GM21367 (cell line): ENCODE measurements at regions not wholly inside any gene's neighbourhood (a gene's known extent, or its start where the extent isn't known, plus 50 kb on each side); places are given as distances from the start of the nearest gene placed in this dataset.
"Not testable (repeated sequence)": the region's sequence is repeated elsewhere in the genome, so short reads cannot be mapped to it uniquely, and the experiment has no call there.

ENCODE experiments used
- ATAC-seq: cut with Tn5 transposase; IDR thresholded peaks from one replicate; pipeline ENCODE4 v1.9.1; 2021; ENCODE audit not compliant: unreplicated experiment

GRCh38 chr2:196515608-196516007 is 123.9 kb upstream of the CCDC150 start:
- no peak for ATAC-seq

- no peak for ATAC-seq
Observed at GRCh38 chr2:196516564-196516963, 123.0 kb upstream of the CCDC150 start.

GRCh38 chr2:196520605-196521004 is 118.9 kb upstream of the CCDC150 start:
- ATAC-seq = no peak

- not testable (repeated sequence) for ATAC-seq
Observed at GRCh38 chr2:196526981-196527725, 112.4 kb upstream of the CCDC150 start.

GRCh38 chr2:196528486-196529223 is 110.9 kb upstream of the CCDC150 start:
- no peak for ATAC-seq

DNA sequence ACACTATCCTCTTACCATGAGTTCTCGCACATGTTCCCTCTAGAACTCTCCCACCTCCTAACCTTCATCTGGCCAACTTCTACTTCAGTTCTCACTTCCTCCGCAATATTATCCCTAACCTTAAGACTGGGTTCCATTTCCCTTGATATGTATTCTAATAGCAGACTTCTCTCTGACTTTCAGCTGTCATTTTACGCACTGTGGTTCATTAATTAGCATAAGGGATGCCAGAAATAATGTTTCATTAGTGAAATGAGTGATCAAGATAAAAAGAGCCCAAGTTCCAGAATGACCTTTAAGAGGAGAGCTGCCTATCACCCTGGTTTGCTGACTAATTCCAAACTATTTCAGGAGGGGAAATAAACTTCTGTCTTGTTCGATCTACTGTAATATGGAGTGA is 108.6 kb upstream of the CCDC150 start:
- no peak for ATAC-seq

GRCh38 chr2:196533772-196534397 is 105.6 kb upstream of the CCDC150 start:
- no peak for ATAC-seq

DNA sequence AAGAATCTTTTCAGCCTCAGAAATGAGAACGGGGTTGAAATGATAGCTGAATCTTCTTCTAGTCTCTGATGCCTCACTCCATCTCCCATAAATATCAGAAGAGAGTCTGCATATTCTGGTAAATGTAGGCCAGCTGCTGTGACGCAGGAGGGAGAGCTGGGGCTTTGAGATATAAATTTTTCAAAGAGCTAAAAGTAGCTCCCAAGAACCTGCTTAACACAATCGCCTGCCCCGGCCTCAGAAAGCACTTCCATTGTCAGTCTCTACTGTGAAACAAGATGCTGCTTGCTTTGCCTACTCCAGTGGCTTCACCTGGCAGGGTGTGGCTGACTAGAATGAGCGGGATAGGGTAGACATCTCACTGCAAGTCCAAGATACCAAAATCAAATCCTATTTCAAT is 105.0 kb upstream of the CCDC150 start:
- ATAC-seq = no peak

GRCh38 chr2:196535061-196535460 is 104.5 kb upstream of the CCDC150 start:
- no peak for ATAC-seq

DNA sequence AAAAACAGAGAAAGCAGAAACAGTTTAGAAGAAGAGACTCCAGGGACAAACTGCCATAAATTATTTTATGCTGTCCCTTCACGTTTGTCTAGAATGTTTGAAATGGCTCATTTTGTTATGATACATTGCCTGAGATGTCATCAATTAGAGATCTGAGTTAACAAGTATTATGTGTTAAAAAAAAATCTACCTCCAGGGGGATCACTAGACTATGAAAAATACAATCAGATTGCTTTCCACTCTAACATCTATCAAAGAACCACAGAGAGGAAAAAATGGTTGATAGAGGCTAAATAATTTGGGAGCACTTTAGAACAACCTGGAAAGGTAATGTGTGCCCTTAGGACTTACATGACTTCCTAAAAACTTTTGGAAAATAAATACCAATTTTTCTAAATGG is 103.8 kb upstream of the CCDC150 start:
- no peak for ATAC-seq

DNA sequence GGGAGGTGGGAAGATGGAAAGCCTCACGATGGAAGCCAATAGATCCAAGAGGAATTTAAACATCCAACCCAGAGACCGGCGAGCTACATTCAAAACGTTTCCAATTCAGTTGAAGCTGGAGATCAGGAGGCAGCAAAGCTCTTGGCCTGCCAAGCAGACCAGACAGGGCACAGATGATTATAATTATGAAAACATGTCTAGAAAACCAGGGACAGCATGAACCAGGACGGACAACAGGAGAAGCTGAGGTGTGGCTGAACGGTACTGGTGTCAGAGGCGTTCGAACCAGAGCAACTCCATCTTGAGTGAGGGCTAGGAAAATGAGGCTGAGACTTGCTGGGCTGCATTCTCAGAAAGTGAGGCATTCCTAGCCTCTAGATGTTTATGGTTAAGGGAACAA is 102.2 kb upstream of the CCDC150 start:
- no peak for ATAC-seq

DNA sequence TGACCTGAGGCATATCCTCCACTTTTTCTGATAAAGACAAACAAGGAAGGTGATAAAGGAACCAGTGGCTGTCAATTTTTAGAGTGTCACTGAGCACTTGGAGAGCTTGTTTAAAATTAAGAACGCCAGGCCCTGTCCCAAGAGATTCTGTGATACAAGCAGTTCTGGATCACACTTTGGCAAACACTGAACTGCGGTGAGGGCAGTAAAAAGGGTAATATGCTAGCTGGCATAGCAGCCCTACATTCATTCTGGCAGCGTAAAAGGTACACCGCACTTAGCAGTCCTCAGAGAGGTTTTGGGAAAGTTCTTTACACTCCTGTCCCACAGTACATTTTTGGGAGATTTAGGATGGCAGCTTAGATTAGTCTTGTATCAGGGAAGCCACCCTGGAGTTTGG is 101.3 kb upstream of the CCDC150 start:
- ATAC-seq = no peak

DNA sequence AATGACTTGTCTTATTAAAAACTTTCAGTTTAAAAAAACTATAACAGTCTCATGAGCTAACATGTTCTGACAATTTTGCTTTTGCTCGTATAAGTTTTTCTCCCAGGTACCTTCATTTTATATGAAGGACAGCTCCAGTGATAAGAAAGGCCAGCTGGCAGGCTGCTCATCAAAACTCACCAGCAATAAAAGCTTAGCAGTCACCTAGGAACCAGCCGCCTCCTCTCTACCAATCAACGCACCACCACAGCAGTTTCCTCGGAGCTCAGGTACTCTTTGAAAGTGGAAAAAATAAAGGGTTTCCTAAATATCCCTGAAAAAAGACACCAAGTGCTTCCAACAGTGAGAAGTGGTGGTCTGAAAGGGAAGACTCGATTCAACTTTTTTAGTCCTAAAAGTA is 100.9 kb upstream of the CCDC150 start:
- ATAC-seq = no peak

- no peak for ATAC-seq
Observed at GRCh38 chr2:196544906-196545433, 94.5 kb upstream of the CCDC150 start.

- no peak for ATAC-seq
Observed at GRCh38 chr2:196546151-196546919, 93.2 kb upstream of the CCDC150 start.

- ATAC-seq = no peak
Observed at GRCh38 chr2:196549052-196549451, 90.5 kb upstream of the CCDC150 start.

DNA sequence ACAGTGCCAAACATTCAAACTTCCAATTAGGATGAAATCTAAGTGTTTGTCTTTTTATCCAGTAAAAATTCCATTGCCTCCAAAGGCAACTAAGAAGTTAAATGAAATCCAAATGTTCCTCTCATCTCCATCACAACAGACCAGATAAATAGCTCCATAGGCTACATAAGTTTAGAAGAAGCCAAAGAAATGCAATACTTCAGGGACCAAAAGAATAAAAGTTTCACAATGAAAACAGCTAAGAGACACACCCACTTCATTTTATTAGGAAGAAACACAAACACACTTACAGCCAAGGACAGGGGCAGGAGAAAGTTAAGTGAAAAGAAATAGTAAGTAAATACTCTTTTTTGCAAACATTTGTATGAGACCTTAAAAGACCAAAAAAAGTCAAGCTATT is 88.5 kb upstream of the CCDC150 start:
- no peak for ATAC-seq

- no peak for ATAC-seq
Observed at GRCh38 chr2:196555161-196555560, 84.4 kb upstream of the CCDC150 start.

DNA sequence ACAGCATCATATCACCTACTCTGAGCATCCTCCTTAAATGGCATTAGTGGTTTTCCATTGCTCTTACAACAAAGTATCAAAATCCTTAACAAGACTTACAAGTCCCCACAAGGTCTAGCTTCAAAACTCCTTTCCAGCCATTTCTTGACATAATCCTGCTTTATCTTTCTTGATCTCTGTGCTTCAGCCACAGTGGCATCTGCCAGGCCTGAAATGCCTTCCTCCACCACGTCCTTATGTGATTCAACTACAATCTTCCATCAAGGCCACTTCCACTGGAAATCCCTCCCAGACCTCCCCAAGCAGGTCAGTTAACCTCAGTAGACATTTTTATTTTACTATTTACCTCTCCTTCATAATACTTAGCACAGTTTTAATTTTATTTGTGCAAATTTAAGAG is 83.8 kb upstream of the CCDC150 start:
- no peak for ATAC-seq

- no peak for ATAC-seq
Observed at GRCh38 chr2:196558497-196558896, 81.0 kb upstream of the CCDC150 start.

GRCh38 chr2:196563876-196564275 is 75.6 kb upstream of the CCDC150 start:
- ATAC-seq = no peak
